Fibroblast of lung (primary cell): ENCODE measurements at regions not wholly inside any gene's neighbourhood (a gene's known extent, or its start where the extent isn't known, plus 50 kb on each side); places are given as distances from the start of the nearest gene placed in this dataset.
"Not testable (repeated sequence)": the region's sequence is repeated elsewhere in the genome, so short reads cannot be mapped to it uniquely, and the experiment has no call there.

Source experiments
- DNase-seq, 2 donors: peaks; one replicate each; pipeline versions ENCODE4 v3.0.0 to v3.0.0-alpha.2; 2010; ENCODE audit warnings: low read depth in 2 of 2
- H2AFZ ChIP-seq: 2 replicates; pipeline ENCODE4 v1.5.1; 2012; ENCODE audit warnings: low read length, control low read depth, inconsistent platforms
- H3K27ac ChIP-seq: 2 replicates; pipeline ENCODE4 v1.5.1; 2011; ENCODE audit warnings: low read length, control low read depth; ENCODE audit not compliant: insufficient read depth
- H3K27me3 ChIP-seq: 2 replicates; pipeline ENCODE4 v1.5.1; 2011; ENCODE audit warnings: mild to moderate bottlenecking, low read length; ENCODE audit not compliant: control insufficient read depth, insufficient read depth
- H3K36me3 ChIP-seq: 2 replicates; pipeline ENCODE4 v1.5.1; 2011; ENCODE audit warnings: low read length; ENCODE audit not compliant: control insufficient read depth, insufficient read depth
- H3K4me1 ChIP-seq: 2 replicates; pipeline ENCODE4 v1.5.1; 2011; ENCODE audit warnings: low read length; ENCODE audit not compliant: control insufficient read depth, insufficient read depth; ENCODE audit errors: extremely low read depth
- H3K4me2 ChIP-seq: 2 replicates; pipeline ENCODE4 v1.5.1; 2011; ENCODE audit warnings: low read length, control low read depth; ENCODE audit not compliant: insufficient read depth; ENCODE audit errors: extremely low read depth
- H3K4me3 ChIP-seq, 4 experiments: fragments of 200-600 bp in 1 of 4; sonication (generic) in 1 of 4; replicated peaks in 1 of 4; 2 replicates each; pipeline ENCODE4 v1.5.1; 2011 to 2016; ENCODE audit warnings: low read length in 4 of 4, low read depth in 3 of 4, mild to moderate bottlenecking in 3 of 4, control low read depth in 2 of 4, inconsistent platforms in 1 of 4, mixed read lengths in 1 of 4; ENCODE audit not compliant: insufficient read depth in 1 of 4; ENCODE audit errors: control extremely low read depth in 1 of 4
- H3K79me2 ChIP-seq: 2 replicates; pipeline ENCODE4 v1.5.1; 2012; ENCODE audit warnings: mild to moderate bottlenecking, low read length, inconsistent platforms; ENCODE audit not compliant: control insufficient read depth, insufficient read depth
- H3K9ac ChIP-seq: 2 replicates; pipeline ENCODE4 v1.5.1; 2011; ENCODE audit warnings: mild to moderate bottlenecking, low read length, control low read depth; ENCODE audit not compliant: insufficient read depth
- H3K9me3 ChIP-seq: 2 replicates; pipeline ENCODE4 v1.5.1; 2012; ENCODE audit warnings: low read depth, low read length; ENCODE audit not compliant: control insufficient read depth, insufficient read depth
- H4K20me1 ChIP-seq: 2 replicates; pipeline ENCODE4 v1.5.1; 2011; ENCODE audit warnings: low read length; ENCODE audit not compliant: control insufficient read depth, insufficient read depth; ENCODE audit errors: extremely low read depth
- EZH2 ChIP-seq: IDR thresholded peaks from 2 replicates; pipeline ENCODE4 v1.5.1; 2012; ENCODE audit warnings: low read length, control low read depth, mild to moderate bottlenecking; ENCODE audit errors: missing control alignments
- TF ChIP-seq, protein P1 (sequence below), 2 donors: IDR thresholded peaks in 1 of 2; conservative IDR thresholded peaks in 1 of 2; 1 replicate in 1 of 2; 2 replicates in 1 of 2; pipeline ENCODE4 v1.5.1; 2011 to 2012; ENCODE audit warnings: low read length in 2 of 2, control low read depth in 1 of 2, inconsistent platforms in 1 of 2, low read depth in 1 of 2, mild to moderate bottlenecking in 1 of 2

DNA sequence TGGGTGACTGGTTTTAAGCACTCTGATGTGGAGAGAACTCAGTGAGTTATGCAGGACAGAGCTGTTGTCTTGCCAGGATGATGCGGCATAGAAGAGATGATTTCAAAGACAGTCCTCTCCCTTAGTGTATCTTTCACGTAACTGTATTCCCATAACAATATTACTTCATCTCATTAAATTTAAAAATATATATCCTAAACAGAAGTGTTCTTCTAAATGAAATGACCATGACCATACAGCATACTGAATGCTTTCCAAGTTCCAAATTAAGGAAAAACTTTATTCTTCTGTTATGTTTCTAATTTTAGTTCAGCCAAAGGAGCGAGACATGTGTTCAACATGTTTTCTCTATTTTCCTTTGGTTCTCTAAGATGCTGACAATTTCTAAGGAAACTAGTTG, 600.1 kb upstream of the FSHR start:
- Histone ChIP-seq H3K79me2 (no peaks in the 10 kb centered on the region), H3K27ac (no peak overlapping the region), H3K36me3 (no peaks in the 10 kb centered on the region), H2AFZ (no peak overlapping the region), H4K20me1 (no peaks in the 10 kb centered on the region), H3K4me2 (no peak overlapping the region), H3K4me3 (no peak overlapping the region), H3K4me1 (no peaks in the 10 kb centered on the region), H3K27me3 (no peaks in the 10 kb centered on the region), H3K9ac (no peak overlapping the region), H3K9me3 (no peaks in the 10 kb centered on the region)
- no peak for DNase-seq
- TF ChIP-seq, protein P1, sequence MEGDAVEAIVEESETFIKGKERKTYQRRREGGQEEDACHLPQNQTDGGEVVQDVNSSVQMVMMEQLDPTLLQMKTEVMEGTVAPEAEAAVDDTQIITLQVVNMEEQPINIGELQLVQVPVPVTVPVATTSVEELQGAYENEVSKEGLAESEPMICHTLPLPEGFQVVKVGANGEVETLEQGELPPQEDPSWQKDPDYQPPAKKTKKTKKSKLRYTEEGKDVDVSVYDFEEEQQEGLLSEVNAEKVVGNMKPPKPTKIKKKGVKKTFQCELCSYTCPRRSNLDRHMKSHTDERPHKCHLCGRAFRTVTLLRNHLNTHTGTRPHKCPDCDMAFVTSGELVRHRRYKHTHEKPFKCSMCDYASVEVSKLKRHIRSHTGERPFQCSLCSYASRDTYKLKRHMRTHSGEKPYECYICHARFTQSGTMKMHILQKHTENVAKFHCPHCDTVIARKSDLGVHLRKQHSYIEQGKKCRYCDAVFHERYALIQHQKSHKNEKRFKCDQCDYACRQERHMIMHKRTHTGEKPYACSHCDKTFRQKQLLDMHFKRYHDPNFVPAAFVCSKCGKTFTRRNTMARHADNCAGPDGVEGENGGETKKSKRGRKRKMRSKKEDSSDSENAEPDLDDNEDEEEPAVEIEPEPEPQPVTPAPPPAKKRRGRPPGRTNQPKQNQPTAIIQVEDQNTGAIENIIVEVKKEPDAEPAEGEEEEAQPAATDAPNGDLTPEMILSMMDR (conservative IDR thresholded peaks at IDR 0.05 in 1 of 2, IDR thresholded peaks at IDR 0.05 in 1 of 2; ENCODE audit: low read depth in 1 of 2, low read length in 2 of 2), result no peak
- no peak for TF ChIP-seq EZH2

DNA sequence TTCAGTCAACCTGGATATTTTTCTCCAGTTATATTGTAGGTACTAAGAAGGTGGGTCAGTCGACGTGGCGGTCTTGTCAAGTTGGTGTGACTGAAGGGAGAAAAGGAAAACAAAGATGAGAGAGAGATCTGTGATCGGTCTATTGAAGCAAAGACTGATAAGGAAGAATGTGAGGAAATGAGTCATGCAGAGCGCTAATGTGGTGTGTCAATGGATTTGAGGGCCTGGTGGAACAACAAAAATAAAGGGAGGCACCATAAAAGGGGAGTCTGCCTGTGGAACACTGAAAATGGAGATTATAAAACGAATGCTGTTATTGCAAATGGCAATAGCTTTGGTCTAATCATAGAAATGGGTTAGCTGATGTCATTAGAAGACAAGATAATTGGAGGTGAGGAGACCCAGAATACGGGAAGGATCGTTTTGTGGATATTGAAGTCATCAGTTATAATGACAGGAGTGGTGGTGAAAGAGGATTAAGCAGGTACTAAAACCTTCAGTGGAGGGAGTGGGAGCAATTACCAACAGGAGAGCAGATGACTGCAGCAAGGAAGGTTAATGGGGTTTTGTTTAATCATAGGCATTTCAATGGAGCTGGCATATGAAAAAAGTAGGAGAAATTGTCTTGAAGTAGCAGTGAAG, 599.1 kb upstream of the FSHR start:
- TF ChIP-seq EZH2, result no peak
- TF ChIP-seq, protein P1 (conservative IDR thresholded peaks at IDR 0.05 in 1 of 2, IDR thresholded peaks at IDR 0.05 in 1 of 2; ENCODE audit: low read depth in 1 of 2, low read length in 2 of 2), result no peak
- Histone ChIP-seq H3K4me3 (no peak overlapping the region), H3K79me2 (no peaks in the 10 kb centered on the region), H3K4me2 (no peak overlapping the region), H3K9me3 (no peaks in the 10 kb centered on the region), H4K20me1 (no peaks in the 10 kb centered on the region), H3K9ac (no peak overlapping the region), H2AFZ (no peak overlapping the region), H3K27me3 (no peaks in the 10 kb centered on the region), H3K4me1 (no peaks in the 10 kb centered on the region), H3K36me3 (no peaks in the 10 kb centered on the region), H3K27ac (no peak overlapping the region)
- DNase-seq, result peak in 1 of 2 donors; percentile 0

DNA sequence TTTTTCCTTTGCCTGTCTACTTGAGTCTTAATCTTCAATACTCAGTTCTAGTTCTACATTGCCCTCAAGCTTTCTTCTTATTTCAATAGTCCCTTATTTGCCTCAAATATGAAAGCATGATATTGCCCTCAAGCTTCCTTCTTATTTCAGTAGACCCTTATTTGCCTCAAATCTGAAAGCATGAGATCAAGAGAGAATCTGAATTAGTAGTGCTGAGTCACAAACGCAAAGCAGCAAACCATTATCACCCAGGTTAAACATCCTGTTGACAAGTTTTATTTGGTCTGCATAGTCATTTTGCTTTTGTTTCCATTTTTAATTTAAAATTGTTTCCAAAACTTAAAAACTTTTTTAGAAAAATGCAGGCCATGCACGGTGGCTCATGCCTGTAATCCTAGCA, 583.3 kb upstream of the FSHR start:
- no peaks in the 10 kb centered on the region for H3K9me3 ChIP-seq
- H3K4me2 ChIP-seq, result no peak overlapping the region
- TF ChIP-seq EZH2, result no peak
- TF ChIP-seq, protein P1 (conservative IDR thresholded peaks at IDR 0.05 in 1 of 2, IDR thresholded peaks at IDR 0.05 in 1 of 2; ENCODE audit: low read depth in 1 of 2, low read length in 2 of 2), result no peak
- H3K27me3 ChIP-seq, result no peaks in the 10 kb centered on the region
- no peak overlapping the region for H3K27ac ChIP-seq
- H3K9ac ChIP-seq, result no peak overlapping the region
- no peak for DNase-seq
- no peaks in the 10 kb centered on the region for H3K79me2 ChIP-seq
- no peaks in the 10 kb centered on the region for H3K4me1 ChIP-seq
- H3K4me3 ChIP-seq, result no peak overlapping the region
- no peaks in the 10 kb centered on the region for H4K20me1 ChIP-seq
- no peak overlapping the region for H2AFZ ChIP-seq
- no peaks in the 10 kb centered on the region for H3K36me3 ChIP-seq

DNA sequence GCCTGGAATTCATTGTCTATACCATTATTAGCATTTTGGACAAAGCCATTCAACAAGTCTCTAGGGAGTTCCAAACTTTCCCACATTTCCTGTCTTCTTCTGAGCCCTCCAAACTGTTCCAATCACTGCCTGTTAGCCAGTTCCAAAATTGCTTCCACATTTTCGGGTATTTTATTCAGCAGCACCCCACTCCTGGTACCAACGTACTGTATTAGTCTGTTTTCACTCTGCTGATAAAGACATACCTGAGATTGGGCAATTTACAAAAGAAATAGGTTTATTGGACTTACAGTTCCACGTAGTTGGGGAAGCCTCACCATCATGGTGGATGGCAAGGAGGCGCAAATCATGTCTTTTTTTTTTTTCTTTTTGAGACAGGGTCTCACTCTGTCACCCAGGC, 578.6 kb upstream of the FSHR start:
- not testable (repeated sequence) for H4K20me1 ChIP-seq, H3K4me2 ChIP-seq, DNase-seq, H3K27ac ChIP-seq, H3K4me1 ChIP-seq, H3K9ac ChIP-seq, H3K4me3 ChIP-seq, H3K9me3 ChIP-seq, H3K36me3 ChIP-seq, H3K27me3 ChIP-seq, H2AFZ ChIP-seq, H3K79me2 ChIP-seq
